GM19395 (cell line): ENCODE measurements at regions not wholly inside any gene's neighbourhood (a gene's known extent, or its start where the extent isn't known, plus 50 kb on each side); places are given as distances from the start of the nearest gene placed in this dataset.
"Not testable (repeated sequence)": the region's sequence is repeated elsewhere in the genome, so short reads cannot be mapped to it uniquely, and the experiment has no call there.

Source experiments
- ATAC-seq: cut with Tn5 transposase; IDR thresholded peaks from one replicate; pipeline ENCODE4 v1.9.1; 2021; ENCODE audit warnings: mild to moderate bottlenecking, moderate library complexity; ENCODE audit not compliant: unreplicated experiment

- no peak for ATAC-seq
Measured at GRCh38 chrX:76996641-76997040, 450.5 kb upstream of the FGF16 start.

GRCh38 chrX:77003530-77003929 lies 443.7 kb upstream of the FGF16 start:
- ATAC-seq = no peak

- no peak for ATAC-seq
Measured at GRCh38 chrX:77003956-77004355, 443.2 kb upstream of the FGF16 start.

GRCh38 chrX:77009691-77010090 lies 437.5 kb upstream of the FGF16 start:
- ATAC-seq = no peak

- ATAC-seq = no peak
Measured at GRCh38 chrX:77014377-77015372, 432.5 kb upstream of the FGF16 start.

DNA sequence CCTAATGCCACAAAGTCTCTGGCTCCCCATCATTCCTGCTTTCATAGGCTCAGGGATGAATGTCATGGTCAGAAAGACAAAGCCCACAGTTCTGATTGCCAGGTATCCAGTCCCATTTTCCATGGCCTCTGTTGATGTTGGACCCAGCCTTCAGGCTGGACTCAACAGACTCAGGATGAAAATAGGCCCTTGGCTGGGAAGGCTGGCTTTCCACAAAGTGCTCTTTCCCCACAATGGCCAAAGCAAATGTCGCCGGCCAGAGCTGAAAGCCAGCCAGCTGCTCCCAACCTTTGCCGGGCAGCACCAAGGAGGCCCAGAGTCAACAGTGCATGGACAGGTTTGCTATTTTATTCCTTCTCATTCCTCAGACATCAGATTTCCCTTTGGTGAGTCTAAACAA lies 430.1 kb upstream of the FGF16 start:
- ATAC-seq = no peak

DNA sequence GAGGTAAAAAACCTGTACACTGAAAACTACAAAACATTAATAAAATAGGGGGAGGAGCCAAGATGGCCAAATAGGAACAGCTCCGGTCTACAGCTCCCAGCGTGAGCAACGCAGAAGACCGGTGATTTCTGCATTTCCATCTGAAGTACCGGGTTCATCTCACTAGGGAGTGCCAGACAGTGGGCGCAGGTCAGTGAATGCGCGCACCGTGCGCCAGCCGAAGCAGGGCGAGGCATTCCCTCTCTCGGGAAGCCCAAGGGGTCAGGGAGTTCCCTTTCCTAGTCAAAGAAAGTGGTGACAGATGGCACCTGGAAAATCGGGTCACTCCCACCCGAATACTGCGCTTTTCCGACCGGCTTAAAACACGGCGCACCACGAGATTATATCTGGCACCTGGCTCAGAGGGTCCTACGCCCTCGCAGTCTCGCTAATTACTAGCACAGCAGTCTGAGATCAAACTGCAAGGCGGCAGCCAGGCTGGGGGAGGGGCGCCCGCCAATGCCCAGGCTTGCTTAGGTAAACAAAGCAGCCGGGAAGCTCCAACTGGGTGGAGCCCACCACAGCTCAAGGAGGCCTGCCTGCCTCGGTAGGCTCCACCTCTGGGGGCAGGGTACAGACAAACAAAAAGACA lies 400.9 kb upstream of the FGF16 start:
- ATAC-seq = not testable (repeated sequence)

- no peak for ATAC-seq
Measured at GRCh38 chrX:77060572-77060971, 386.6 kb upstream of the FGF16 start.

DNA sequence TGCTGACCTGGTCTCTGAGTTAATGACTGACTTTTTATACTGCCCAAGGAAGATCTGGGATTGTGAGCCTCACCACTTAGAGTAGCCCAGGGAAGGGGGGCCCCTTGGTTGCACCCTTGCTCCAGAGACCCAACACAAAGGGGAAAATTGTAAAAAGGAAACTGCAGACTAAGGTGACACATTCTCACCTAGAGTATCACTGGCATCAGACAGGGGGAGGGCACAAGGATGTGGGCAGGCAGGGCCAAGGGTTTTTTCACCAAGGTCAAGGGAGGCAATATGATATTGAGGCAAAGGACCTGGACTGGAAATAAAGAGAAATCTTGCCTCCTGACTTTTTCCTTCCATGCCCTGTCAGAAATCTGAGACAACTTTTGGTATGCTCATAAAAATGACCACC lies 386.2 kb upstream of the FGF16 start:
- ATAC-seq = no peak

- no peak for ATAC-seq
Measured at GRCh38 chrX:77061545-77061944, 385.6 kb upstream of the FGF16 start.

DNA sequence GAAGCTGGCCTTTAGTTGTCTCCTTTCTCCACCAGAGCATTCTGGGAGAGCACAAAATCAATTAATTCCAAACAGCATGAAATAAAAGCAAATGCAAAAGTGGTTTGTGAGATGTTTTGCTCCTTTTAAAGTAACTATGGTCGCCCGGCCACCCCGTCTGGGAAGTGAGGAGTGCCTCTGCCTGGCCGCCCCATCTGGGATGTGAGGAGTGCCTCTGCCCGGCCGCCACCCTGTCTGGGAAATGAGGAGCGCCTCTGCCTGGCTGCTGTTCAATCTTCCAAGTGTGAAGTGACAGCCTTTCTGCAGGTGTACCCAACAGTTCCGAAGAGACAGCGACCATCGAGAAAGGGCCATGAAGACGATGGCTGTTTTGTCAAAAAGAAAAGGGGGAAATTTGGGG lies 381.3 kb upstream of the FGF16 start:
- ATAC-seq = no peak

- peak; percentile 64 for ATAC-seq
Measured at GRCh38 chrX:77070202-77070918, 376.8 kb upstream of the FGF16 start.

DNA sequence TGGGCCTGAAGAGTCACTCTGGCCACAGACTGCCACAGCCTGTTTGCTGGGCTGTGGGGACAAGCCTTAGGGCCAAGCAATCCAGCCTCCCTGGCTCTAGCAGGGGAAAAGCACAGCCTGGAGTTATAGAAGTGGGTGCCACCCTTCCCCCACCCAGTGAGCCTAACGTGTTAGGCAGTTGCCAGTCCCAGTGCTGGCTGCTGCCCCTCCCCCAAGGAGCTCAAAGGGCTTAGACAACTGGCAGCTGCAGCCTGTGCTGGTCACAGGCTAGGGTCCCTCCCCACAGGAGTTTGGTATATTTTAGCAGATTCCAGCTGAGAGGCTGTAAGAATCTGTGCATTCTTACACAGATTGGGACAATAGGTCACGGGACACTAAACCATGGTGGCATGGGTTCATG lies 370.3 kb upstream of the FGF16 start:
- no peak for ATAC-seq

GRCh38 chrX:77081237-77081636 lies 366.0 kb upstream of the FGF16 start:
- ATAC-seq = not testable (repeated sequence)

GRCh38 chrX:77085372-77085771 lies 361.8 kb upstream of the FGF16 start:
- ATAC-seq = no peak

DNA sequence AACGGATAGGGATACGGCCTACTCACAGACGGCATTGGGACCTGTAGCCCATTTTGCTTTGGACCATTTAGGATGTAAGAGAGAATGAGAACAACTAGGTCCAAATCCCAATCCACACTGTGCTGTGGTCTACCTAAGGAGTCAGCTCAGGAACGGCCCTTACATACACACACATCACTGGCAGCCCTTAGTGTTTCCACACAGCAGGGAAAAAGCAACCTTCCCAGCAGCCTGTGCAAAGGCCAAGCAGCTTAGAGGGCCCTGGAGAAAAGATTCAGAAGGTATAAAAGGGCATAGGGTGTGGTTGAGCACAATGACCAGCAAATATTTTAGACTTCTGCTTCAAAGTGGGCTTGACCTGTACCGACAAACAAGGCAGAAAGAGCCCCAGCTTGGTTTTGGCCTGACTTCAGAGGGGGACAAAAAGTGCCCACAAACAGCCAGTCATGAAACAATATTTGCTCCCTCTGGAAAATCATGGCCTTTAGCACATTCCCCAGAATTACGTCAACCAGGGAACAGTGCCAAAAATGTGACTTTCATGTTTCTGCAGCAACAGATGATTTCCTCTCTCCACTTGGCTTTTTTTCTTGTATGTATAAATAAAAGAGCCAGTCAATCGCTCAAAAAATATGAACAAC lies 359.5 kb upstream of the FGF16 start:
- no peak for ATAC-seq

GRCh38 chrX:77088233-77088632 lies 359.0 kb upstream of the FGF16 start:
- no peak for ATAC-seq

- no peak for ATAC-seq
Measured at GRCh38 chrX:77114501-77114900, 332.7 kb upstream of the FGF16 start.

GRCh38 chrX:77118686-77119085 lies 328.5 kb upstream of the FGF16 start:
- no peak for ATAC-seq

- ATAC-seq = no peak
Measured at GRCh38 chrX:77119706-77120105, 327.5 kb upstream of the FGF16 start.

DNA sequence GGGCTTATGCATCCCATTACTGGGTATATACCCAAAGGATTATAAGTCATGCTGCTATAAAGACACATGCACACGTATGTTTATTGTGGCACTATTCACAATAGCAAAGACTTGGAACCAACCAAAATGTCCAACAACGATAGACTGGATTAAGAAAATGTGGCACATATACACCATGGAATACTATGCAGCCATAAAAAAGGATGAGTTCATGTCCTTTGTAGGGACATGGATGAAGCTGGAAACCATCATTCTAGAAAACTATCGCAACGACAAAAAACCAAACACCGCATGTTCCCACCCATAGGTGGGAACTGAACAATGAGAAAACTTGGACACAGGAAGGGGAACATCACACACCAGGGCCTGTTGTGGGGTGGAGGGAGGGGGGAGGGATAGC lies 323.3 kb upstream of the FGF16 start:
- not testable (repeated sequence) for ATAC-seq
